Right lobe of liver (tissue), 6 donors: ENCODE measurements at regions not wholly inside any gene's neighbourhood (a gene's known extent, or its start where the extent isn't known, plus 50 kb on each side); places are given as distances from the start of the nearest gene placed in this dataset.

Experiments used
- ATAC-seq, 4 donors: fragments of 200-7000 bp; cut with Tn5 transposase; one replicate each; pipeline ENCODE4 v1.9.1; 2020; ENCODE audit warnings: mild to moderate bottlenecking in 4 of 4, moderate library complexity in 4 of 4
- DNase-seq, 3 donors: peaks; one replicate each; pipeline ENCODE4 v3.0.0-alpha.2; 2020
- H3K27ac ChIP-seq, 3 donors: fragments of 200-600 bp; one replicate each; pipeline ENCODE4 v1.8.0; 2022
- H3K27me3 ChIP-seq, 2 donors: fragments of 200-600 bp; one replicate each; pipeline ENCODE4 v1.8.0; 2022
- H3K36me3 ChIP-seq, 4 donors: fragments of 200-600 bp; sonication (generic) in 1 of 4; one replicate each; pipeline versions ENCODE4 v1.5.1 to v1.8.0; 2017 to 2022; ENCODE audit warnings: control low read depth in 1 of 4
- H3K4me1 ChIP-seq, 4 donors: fragments of 200-600 bp; sonication (generic) in 1 of 4; one replicate each; pipeline versions ENCODE4 v1.5.1 to v1.8.0; 2017 to 2022; ENCODE audit warnings: control low read depth in 1 of 4
- H3K4me3 ChIP-seq, 3 donors: fragments of 200-600 bp; one replicate each; pipeline ENCODE4 v1.8.0; 2022
- H3K9me3 ChIP-seq, 4 donors: fragments of 200-600 bp; sonication (generic) in 1 of 4; one replicate each; pipeline versions ENCODE4 v1.5.1 to v1.8.0; 2017 to 2022; ENCODE audit warnings: control low read depth in 1 of 4
- CTCF ChIP-seq, 4 donors: fragments of 200-600 bp in 3 of 4; fragments of 450-650 bp in 1 of 4; IDR thresholded peaks; one replicate each; pipeline versions ENCODE4 v1.5.1 to v1.8.0; 2016 to 2022; ENCODE audit warnings: antibody characterized with exemption in 4 of 4, mild to moderate bottlenecking in 2 of 4
- POLR2A ChIP-seq: fragments of 450-650 bp; IDR thresholded peaks from one replicate; pipeline ENCODE4 v1.6.1; 2017; ENCODE audit warnings: antibody characterized with exemption, mild to moderate bottlenecking
- WGBS: methylation state at CpG from one replicate; pipeline ENCODE4 v1.1.6; 2018; ENCODE audit warnings: low coverage, low lambda C conversion rate; ENCODE audit not compliant: insufficient coverage; ENCODE audit errors: missing lambda C conversion rate; 5-methylcytosine and 5-hydroxymethylcytosine counted together
- intact Hi-C, 2 donors: fragments of 100-400 bp; cut with DNase I; formaldehyde crosslinking; loops; one replicate each; pipeline versions ENCODE4 v1.11.2 to v1.14.1; 2022
- donor health status: DM: no; HTN: yes; CAD: no.
- donor health status: DM: no; HTN: no; CAD: no.
- donor health status: DM: no; HTN: no; CAD: no.
- donor health status: DM: no; HTN: yes; CAD: no.
- donor health status: DM: no; HTN: yes; CAD: no.

- peaks cover 0 to 4% (median 0%) of the 10 kb centered on the region in 4 donors for H3K9me3 ChIP-seq
- no peaks in the 10 kb centered on the region for H3K36me3 ChIP-seq
- no peak overlapping the region for H3K27ac ChIP-seq
- H3K4me3 ChIP-seq = no peak overlapping the region
- WGBS = 75% methylated on average over 4 of the region's 4 CpGs
- intact Hi-C loops = no loop called here
- no peak for DNase-seq
- no peaks in the 10 kb centered on the region for H3K4me1 ChIP-seq
- H3K27me3 ChIP-seq = no peaks in the 10 kb centered on the region
- no peak for ATAC-seq
- no peak for TF ChIP-seq POLR2A
- TF ChIP-seq CTCF (IDR thresholded peaks at IDR 0.05) = no peak
Observed at GRCh38 chr16:54533856-54534490, 247.4 kb upstream of the IRX3 start.

GRCh38 chr16:54526916-54527315, 240.3 kb upstream of the IRX3 start:
- DNase-seq (no peak), ATAC-seq (no peak)
- TF ChIP-seq POLR2A (no peak), CTCF (IDR thresholded peaks at IDR 0.05) (no peak)
- Histone ChIP-seq H3K27me3 (no peaks in the 10 kb centered on the region), H3K9me3 (peaks cover 0 to 8% (median 0%) of the 10 kb centered on the region in 4 donors), H3K36me3 (no peaks in the 10 kb centered on the region), H3K27ac (no peak overlapping the region), H3K4me3 (no peak overlapping the region), H3K4me1 (no peaks in the 10 kb centered on the region)
- 71% methylated on average over 1 of the region's 1 CpG for WGBS
- intact Hi-C loops = no loop called here

- no peak overlapping the region for H3K4me3 ChIP-seq
- DNase-seq = no peak
- WGBS = 73% methylated on average over 1 of the region's 1 CpG
- peaks cover 0 to 8% (median 0%) of the 10 kb centered on the region in 4 donors for H3K9me3 ChIP-seq
- H3K4me1 ChIP-seq = no peaks in the 10 kb centered on the region
- H3K27me3 ChIP-seq = no peaks in the 10 kb centered on the region
- intact Hi-C loops = no loop called here
- no peak overlapping the region for H3K27ac ChIP-seq
- no peaks in the 10 kb centered on the region for H3K36me3 ChIP-seq
- ATAC-seq = no peak
- TF ChIP-seq POLR2A (no peak), CTCF (IDR thresholded peaks at IDR 0.05) (no peak)
Observed at GRCh38 chr16:54526087-54526486, 239.5 kb upstream of the IRX3 start.

GRCh38 chr16:54525104-54525503, 238.5 kb upstream of the IRX3 start:
- no peak for TF ChIP-seq POLR2A
- no peak for TF ChIP-seq CTCF (IDR thresholded peaks at IDR 0.05)
- H3K36me3 ChIP-seq = no peaks in the 10 kb centered on the region
- H3K4me3 ChIP-seq = no peak overlapping the region
- 43% methylated on average over 4 of the region's 4 CpGs for WGBS
- intact Hi-C loops = no loop called here
- no peaks in the 10 kb centered on the region for H3K27me3 ChIP-seq
- no peak overlapping the region for H3K27ac ChIP-seq
- ATAC-seq (no peak), DNase-seq (no peak)
- peaks cover 0 to 8% (median 0%) of the 10 kb centered on the region in 4 donors for H3K9me3 ChIP-seq
- H3K4me1 ChIP-seq = no peaks in the 10 kb centered on the region
